ENCODE measurements at regions not wholly inside any gene's neighbourhood (a gene's known extent, or its start where the extent isn't known, plus 50 kb on each side); places are given as distances from the start of the nearest gene placed in this dataset.

- DNase-seq: no peak
Measured at GRCh38 chr2:204239411-204240165, 303.0 kb downstream of the ICOS start.

GRCh38 chr2:204240961-204241360, 304.3 kb upstream of the PARD3B start:
- DNase-seq: no peak

GRCh38 chr2:204249437-204249836, 295.8 kb upstream of the PARD3B start:
- DNase-seq: no peak

GRCh38 chr2:204250692-204251091, 294.6 kb upstream of the PARD3B start:
- no peak for DNase-seq

GRCh38 chr2:204251158-204251997, 293.9 kb upstream of the PARD3B start:
- DNase-seq: no peak

GRCh38 chr2:204251998-204252376, 293.3 kb upstream of the PARD3B start:
- DNase-seq: no peak

GRCh38 chr2:204255071-204255470, 290.2 kb upstream of the PARD3B start:
- no peak for DNase-seq

GRCh38 chr2:204255526-204255925, 289.7 kb upstream of the PARD3B start:
- no peak for DNase-seq

- DNase-seq: no peak
Measured at GRCh38 chr2:204257781-204258180, 287.5 kb upstream of the PARD3B start.

GRCh38 chr2:204258890-204259289, 286.4 kb upstream of the PARD3B start:
- DNase-seq: no peak

- DNase-seq: peak; percentile 24
Measured at GRCh38 chr2:204260162-204260877, 285.0 kb upstream of the PARD3B start.

GRCh38 chr2:204260901-204261300, 284.4 kb upstream of the PARD3B start:
- no peak for DNase-seq

GRCh38 chr2:204261846-204262245, 283.4 kb upstream of the PARD3B start:
- no peak for DNase-seq

GRCh38 chr2:204264085-204264553, 281.2 kb upstream of the PARD3B start:
- no peak for DNase-seq

- no peak for DNase-seq
Measured at GRCh38 chr2:204264621-204265140, 280.6 kb upstream of the PARD3B start.

- DNase-seq: no peak
Measured at GRCh38 chr2:204265681-204266181, 279.5 kb upstream of the PARD3B start.

GRCh38 chr2:204268458-204268857, 276.8 kb upstream of the PARD3B start:
- no peak for DNase-seq

- DNase-seq: no peak
Measured at GRCh38 chr2:204268971-204269370, 276.3 kb upstream of the PARD3B start.

GRCh38 chr2:204272089-204272488, 273.2 kb upstream of the PARD3B start:
- no peak for DNase-seq

- no peak for DNase-seq
Measured at GRCh38 chr2:204272610-204273287, 272.5 kb upstream of the PARD3B start.

GRCh38 chr2:204274429-204274828, 270.8 kb upstream of the PARD3B start:
- DNase-seq: no peak

- DNase-seq: no peak
Measured at GRCh38 chr2:204274991-204275390, 270.3 kb upstream of the PARD3B start.

Measured in stimulated activated CD4-positive, alpha-beta T cell treated with anti-CD3 and anti-CD28 coated beads, Interleukin-1b, Interleukin-23, amount 100 ng/mL, for 48 hours (primary cell).